Endothelial cell of umbilical vein (primary cell): ENCODE measurements at regions not wholly inside any gene's neighbourhood (a gene's known extent, or its start where the extent isn't known, plus 50 kb on each side); places are given as distances from the start of the nearest gene placed in this dataset.

Source experiments
- BruUV-seq: library from RNA; stranded (reverse); fragments of 400-500 nt; replicated peaks from 2 replicates; lab custom pipeline; 2021; lab: Mats Ljungman, UMichigan
- CTCF ChIA-PET: fragments of 300-600, 350-600 bp; sonication (Branson Sonifier 250); formaldehyde crosslinking; loops from one replicate; lab custom pipeline; 2021; ENCODE audit warnings: antibody characterized with exemption, inconsistent platforms; lab: Charles Lee
- POLR2A ChIA-PET: fragments of 300-600, 350-600 bp; sonication (Branson Sonifier 250); formaldehyde crosslinking; loops from one replicate; lab custom pipeline; 2021; ENCODE audit warnings: antibody characterized with exemption, inconsistent platforms; lab: Charles Lee
- DNase-seq: peaks from one replicate; pipeline ENCODE4 v3.0.0-alpha.2; 2011; ENCODE audit warnings: low read depth, low spot score
- FAIRE-seq: peaks from 2 replicates; lab custom pipeline; 2011; peaks lifted over from hg19 to GRCh38; lab: Jason Lieb, UNC
- H2AFZ ChIP-seq: 2 replicates; pipeline ENCODE4 v1.6.0; 2012; ENCODE audit warnings: low read depth, low read length, control low read depth, inconsistent platforms
- H3K27ac ChIP-seq: 2 replicates; pipeline ENCODE4 v1.5.1; 2011; ENCODE audit warnings: low read depth, mild to moderate bottlenecking, control low read depth, low read length, moderate library complexity; ENCODE audit not compliant: insufficient read depth
- H3K27me3 ChIP-seq, 2 experiments: 2 replicates each; pipeline versions ENCODE4 v1.6.0 to v1.6.1; 2011; ENCODE audit warnings: low read length in 2 of 2, mixed read lengths in 1 of 2; ENCODE audit not compliant: control insufficient read depth in 2 of 2, insufficient read depth in 2 of 2
- H3K36me3 ChIP-seq, 2 experiments: 2 replicates in 1 of 2; 3 replicates in 1 of 2; pipeline ENCODE4 v1.5.1; 2011; ENCODE audit warnings: low read length in 2 of 2, mild to moderate bottlenecking in 1 of 2, moderate library complexity in 1 of 2; ENCODE audit not compliant: control insufficient read depth in 2 of 2, insufficient read depth in 2 of 2; ENCODE audit errors: extremely low read depth in 1 of 2
- H3K4me1 ChIP-seq: 3 replicates; pipeline ENCODE4 v1.5.1; 2011; ENCODE audit warnings: mild to moderate bottlenecking, low read length; ENCODE audit not compliant: control insufficient read depth, insufficient read depth; ENCODE audit errors: extremely low read depth
- H3K4me2 ChIP-seq: 2 replicates; pipeline ENCODE4 v1.6.1; 2011; ENCODE audit warnings: low read length, control low read depth, mixed read lengths; ENCODE audit not compliant: insufficient read depth
- H3K4me3 ChIP-seq, 3 experiments: fragments of 200-600 bp in 1 of 3; sonication (generic), shearing (Covaris generic) in 1 of 3; replicated peaks in 1 of 3; 2 replicates each; pipeline ENCODE4 v1.5.1; 2011 to 2016; ENCODE audit warnings: control low read depth in 3 of 3, low read length in 3 of 3, mild to moderate bottlenecking in 2 of 3, inconsistent platforms in 1 of 3, low read depth in 1 of 3, moderate library complexity in 1 of 3; ENCODE audit not compliant: insufficient read depth in 1 of 3
- H3K79me2 ChIP-seq: 2 replicates; pipeline ENCODE4 v1.6.0; 2012; ENCODE audit warnings: low read length, inconsistent platforms; ENCODE audit not compliant: control insufficient read depth, insufficient read depth
- H3K9ac ChIP-seq: replicated peaks from 2 replicates; pipeline ENCODE3; 2011; ENCODE audit warnings: low read length, control low read depth; ENCODE audit not compliant: insufficient read depth; ENCODE audit errors: extremely low read depth
- H3K9me1 ChIP-seq: replicated peaks from 3 replicates; pipeline ENCODE4 v1.6.0; 2011; ENCODE audit warnings: mild to moderate bottlenecking, low read length; ENCODE audit not compliant: control insufficient read depth, insufficient read depth; ENCODE audit errors: extremely low read depth
- H3K9me3 ChIP-seq: replicated peaks from 2 replicates; pipeline ENCODE4 v1.5.1; 2012; ENCODE audit warnings: low read length, inconsistent platforms; ENCODE audit not compliant: control insufficient read depth, insufficient read depth
- H4K20me1 ChIP-seq: replicated peaks from 2 replicates; pipeline ENCODE3; 2011; ENCODE audit warnings: mild to moderate bottlenecking, low read length; ENCODE audit not compliant: control insufficient read depth, insufficient read depth; ENCODE audit errors: extremely low read depth
- EZH2 ChIP-seq: IDR thresholded peaks from 2 replicates; pipeline ENCODE4 v1.6.1; 2012; ENCODE audit warnings: borderline replicate concordance, low read depth, mild to moderate bottlenecking, moderate library complexity, low read length, inconsistent platforms; ENCODE audit not compliant: severe bottlenecking
- FOS ChIP-seq: IDR thresholded peaks from 2 replicates; pipeline ENCODE4 v1.6.1; 2011; ENCODE audit warnings: mild to moderate bottlenecking, low read length, moderate library complexity, borderline replicate concordance; ENCODE audit not compliant: insufficient read depth
- GATA2 ChIP-seq: IDR thresholded peaks from 2 replicates; pipeline ENCODE4 v1.7.0; 2011; ENCODE audit warnings: low read depth, mild to moderate bottlenecking, moderate library complexity, mixed read lengths, low read length; ENCODE audit not compliant: insufficient read length, insufficient read depth
- JUN ChIP-seq: IDR thresholded peaks from 2 replicates; pipeline ENCODE4 v1.6.1; 2011; ENCODE audit warnings: borderline replicate concordance, low read depth; ENCODE audit not compliant: insufficient read length, insufficient read depth
- MYC ChIP-seq: IDR thresholded peaks from one replicate; pipeline ENCODE4 v1.6.1; 2011; ENCODE audit warnings: mild to moderate bottlenecking, low read depth, low read length
- POLR2A ChIP-seq: IDR thresholded peaks from 2 replicates; pipeline ENCODE4 v1.6.1; 2012; ENCODE audit warnings: low read depth, mild to moderate bottlenecking, control low read depth, low read length
- POLR2AphosphoS5 ChIP-seq: IDR thresholded peaks from 2 replicates; pipeline ENCODE4 v1.6.1; 2012; ENCODE audit warnings: low read depth, mild to moderate bottlenecking, control low read depth, low read length, moderate library complexity; ENCODE audit not compliant: insufficient read depth
- dilution Hi-C: fragments of 300-500 bp; cut with MboI; formaldehyde crosslinking; loops from one replicate; pipeline ENCODE4 v1.15.0; 2019; ENCODE audit warnings: low sequenced_read_pairs; ENCODE audit not compliant: extremely low pct_ligation_motif_present
- intact Hi-C: fragments of 100-400 bp; cut with micrococcal nuclease; formaldehyde crosslinking; loops from one replicate; pipeline ENCODE4 v1.10.0; 2022
- TF ChIP-seq, protein P1 (sequence below), 2 donors: IDR thresholded peaks; 1 replicate in 1 of 2; 2 replicates in 1 of 2; pipeline ENCODE4 v1.5.1; 2011; ENCODE audit warnings: low read length in 2 of 2, mild to moderate bottlenecking in 2 of 2, moderate library complexity in 2 of 2, control low read depth in 1 of 2, inconsistent platforms in 1 of 2, low read depth in 1 of 2; ENCODE audit not compliant: insufficient read depth in 1 of 2; ENCODE audit errors: extremely low read depth in 1 of 2
- TF ChIP-seq, protein P2 (sequence below): IDR thresholded peaks from 2 replicates; pipeline ENCODE4 v1.6.1; 2011; ENCODE audit not compliant: insufficient read depth, insufficient read length

- no peaks in the 10 kb centered on the region for H3K9me1 ChIP-seq
- dilution Hi-C loops, result no loop called here
- H3K36me3 ChIP-seq, result no peaks in the 10 kb centered on the region
- no peak overlapping the region for H3K4me2 ChIP-seq
- no peak for FAIRE-seq
- no TSS peak for BruUV-seq
- no peaks in the 10 kb centered on the region for H3K27me3 ChIP-seq
- CTCF ChIA-PET, result interaction anchor here (1.7 kb wide), 1 partner anchor 12 kb away, joined by 3 read pairs; no protein-coding TSS in a partner anchor
- TF ChIP-seq, protein P1, sequence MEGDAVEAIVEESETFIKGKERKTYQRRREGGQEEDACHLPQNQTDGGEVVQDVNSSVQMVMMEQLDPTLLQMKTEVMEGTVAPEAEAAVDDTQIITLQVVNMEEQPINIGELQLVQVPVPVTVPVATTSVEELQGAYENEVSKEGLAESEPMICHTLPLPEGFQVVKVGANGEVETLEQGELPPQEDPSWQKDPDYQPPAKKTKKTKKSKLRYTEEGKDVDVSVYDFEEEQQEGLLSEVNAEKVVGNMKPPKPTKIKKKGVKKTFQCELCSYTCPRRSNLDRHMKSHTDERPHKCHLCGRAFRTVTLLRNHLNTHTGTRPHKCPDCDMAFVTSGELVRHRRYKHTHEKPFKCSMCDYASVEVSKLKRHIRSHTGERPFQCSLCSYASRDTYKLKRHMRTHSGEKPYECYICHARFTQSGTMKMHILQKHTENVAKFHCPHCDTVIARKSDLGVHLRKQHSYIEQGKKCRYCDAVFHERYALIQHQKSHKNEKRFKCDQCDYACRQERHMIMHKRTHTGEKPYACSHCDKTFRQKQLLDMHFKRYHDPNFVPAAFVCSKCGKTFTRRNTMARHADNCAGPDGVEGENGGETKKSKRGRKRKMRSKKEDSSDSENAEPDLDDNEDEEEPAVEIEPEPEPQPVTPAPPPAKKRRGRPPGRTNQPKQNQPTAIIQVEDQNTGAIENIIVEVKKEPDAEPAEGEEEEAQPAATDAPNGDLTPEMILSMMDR (IDR thresholded peaks at IDR 0.05; ENCODE audit: extremely low read depth in 1 of 2, insufficient read depth in 1 of 2, low read depth in 1 of 2, low read length in 2 of 2), result no peak
- TF ChIP-seq GATA2 (no peak), JUN (no peak), FOS (no peak), MYC (no peak), POLR2AphosphoS5 (no peak), POLR2A (no peak), EZH2 (no peak)
- TF ChIP-seq, protein P2, sequence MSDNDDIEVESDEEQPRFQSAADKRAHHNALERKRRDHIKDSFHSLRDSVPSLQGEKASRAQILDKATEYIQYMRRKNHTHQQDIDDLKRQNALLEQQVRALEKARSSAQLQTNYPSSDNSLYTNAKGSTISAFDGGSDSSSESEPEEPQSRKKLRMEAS, result no peak
- H3K4me3 ChIP-seq, result no peak overlapping the region
- H3K4me1 ChIP-seq, result peaks cover 3% of the 10 kb centered on the region
- no peak overlapping the region for H3K9ac ChIP-seq
- no peak overlapping the region for H2AFZ ChIP-seq
- intact Hi-C loops, result no loop called here
- H3K9me3 ChIP-seq, result no peaks in the 10 kb centered on the region
- DNase-seq, result no peak
- no peaks in the 10 kb centered on the region for H3K79me2 ChIP-seq
- POLR2A ChIA-PET, result no interaction called here
- no peak overlapping the region for H3K27ac ChIP-seq
- no peaks in the 10 kb centered on the region for H4K20me1 ChIP-seq
Observed at GRCh38 chr2:133661392-133661791, 93.1 kb upstream of the NCKAP5 start.
